HK-2 (cell line): ENCODE measurements at regions not wholly inside any gene's neighbourhood (a gene's known extent, or its start where the extent isn't known, plus 50 kb on each side); places are given as distances from the start of the nearest gene placed in this dataset.
A peak's percentile ranks its signal among the peaks of the same experiment; 100 is the strongest.
"Not testable (repeated sequence)": the region's sequence is repeated elsewhere in the genome, so short reads cannot be mapped to it uniquely, and the experiment has no call there.

Experiments used
- DNase-seq: peaks from one replicate; pipeline ENCODE4 v3.0.0-alpha.2; 2018; ENCODE audit not compliant: unreplicated experiment

DNA sequence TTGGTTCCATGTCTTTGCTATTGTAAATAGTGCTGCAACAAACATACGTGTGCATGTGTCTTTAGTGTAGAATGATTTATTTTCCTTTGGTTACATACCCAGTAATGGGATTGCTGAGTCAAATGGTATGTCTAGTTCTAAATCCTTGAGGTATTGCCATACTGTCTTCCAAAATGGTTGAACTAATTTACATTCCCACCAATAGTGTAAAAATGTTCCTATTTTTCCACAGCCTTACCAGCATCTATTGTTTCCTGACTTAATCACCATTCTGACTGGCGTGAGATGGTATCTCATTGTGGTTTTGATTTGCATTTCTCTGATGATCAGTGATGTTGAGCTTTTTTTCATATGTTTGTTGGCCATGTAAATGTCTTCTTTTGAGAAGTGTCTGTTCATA lies 226.6 kb downstream of the ETAA1 start:
- DNase-seq = not testable (repeated sequence)

DNA sequence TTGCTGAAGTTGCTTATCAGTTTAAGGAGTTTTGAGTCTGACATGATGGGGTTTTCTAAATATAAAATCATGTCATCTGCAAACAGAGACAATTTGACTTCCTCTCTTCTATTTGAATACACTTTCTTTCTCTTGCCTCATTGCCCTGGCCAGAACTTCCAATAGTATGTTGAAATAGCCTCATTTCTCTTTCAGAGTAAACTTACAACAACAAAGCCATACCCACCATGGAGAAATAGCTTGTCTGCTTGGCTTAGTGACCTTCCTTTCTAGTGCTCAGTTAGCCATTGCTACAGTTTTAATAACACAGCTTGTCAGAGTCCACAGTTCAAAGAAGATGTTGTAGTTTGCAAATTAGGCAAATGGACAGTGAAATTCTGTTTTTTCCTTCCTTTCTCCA lies 228.0 kb downstream of the ETAA1 start:
- DNase-seq = no peak

DNA sequence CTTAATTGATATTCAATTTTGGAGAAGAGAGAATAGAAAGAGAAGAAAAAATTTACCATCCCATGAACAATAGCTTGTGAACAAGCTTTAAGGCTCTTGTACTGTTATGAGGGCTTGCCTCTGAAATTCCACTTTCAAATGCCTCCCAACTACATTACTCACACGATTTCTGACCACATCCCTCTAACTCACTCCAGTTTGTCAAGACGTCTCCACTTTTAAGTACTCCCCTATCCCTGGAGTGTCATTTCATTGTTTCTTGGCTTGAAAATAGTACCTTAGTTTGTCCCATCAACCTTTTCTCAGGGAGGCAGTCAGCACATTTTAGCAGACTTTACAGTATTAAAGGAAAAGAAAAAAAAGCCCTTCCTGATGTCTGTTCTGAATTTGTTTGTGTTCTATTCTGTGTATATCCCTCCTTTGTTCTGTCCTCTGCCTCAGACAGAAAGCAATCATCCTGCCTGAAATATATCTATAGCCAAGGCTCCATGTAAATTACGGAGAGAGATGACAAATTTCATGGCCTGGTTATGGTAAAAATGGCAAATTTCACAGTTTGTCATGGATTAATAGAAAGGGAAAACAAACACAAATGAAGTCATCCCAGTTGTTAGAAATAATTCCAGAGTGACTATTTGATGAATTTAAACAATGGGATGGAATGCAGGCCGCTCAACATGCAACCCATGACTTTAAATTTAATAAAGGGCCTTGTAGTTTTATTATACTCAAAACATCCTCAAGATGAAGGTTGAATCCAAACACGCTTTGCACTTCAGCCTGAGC lies 228.8 kb downstream of the ETAA1 start:
- no peak for DNase-seq

DNA sequence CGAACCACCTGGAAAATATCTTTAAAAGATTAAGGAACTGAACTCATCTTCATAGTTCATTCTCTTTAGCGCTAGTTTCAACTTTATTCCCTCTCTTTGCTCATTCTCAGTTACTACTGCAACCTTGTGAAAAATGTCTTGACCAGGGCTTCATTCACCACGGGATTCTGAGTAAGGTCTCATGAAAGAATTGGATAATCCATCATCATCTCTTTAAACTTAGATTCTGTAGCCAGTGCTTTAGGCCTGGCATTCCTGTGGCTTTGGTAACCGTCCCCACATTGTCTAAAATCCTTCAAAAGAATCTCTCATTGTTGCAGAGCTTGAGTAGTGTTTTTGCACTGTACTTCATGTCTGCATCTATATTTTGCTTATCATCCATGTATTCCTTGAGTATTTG lies 229.5 kb downstream of the ETAA1 start:
- no peak for DNase-seq

DNA sequence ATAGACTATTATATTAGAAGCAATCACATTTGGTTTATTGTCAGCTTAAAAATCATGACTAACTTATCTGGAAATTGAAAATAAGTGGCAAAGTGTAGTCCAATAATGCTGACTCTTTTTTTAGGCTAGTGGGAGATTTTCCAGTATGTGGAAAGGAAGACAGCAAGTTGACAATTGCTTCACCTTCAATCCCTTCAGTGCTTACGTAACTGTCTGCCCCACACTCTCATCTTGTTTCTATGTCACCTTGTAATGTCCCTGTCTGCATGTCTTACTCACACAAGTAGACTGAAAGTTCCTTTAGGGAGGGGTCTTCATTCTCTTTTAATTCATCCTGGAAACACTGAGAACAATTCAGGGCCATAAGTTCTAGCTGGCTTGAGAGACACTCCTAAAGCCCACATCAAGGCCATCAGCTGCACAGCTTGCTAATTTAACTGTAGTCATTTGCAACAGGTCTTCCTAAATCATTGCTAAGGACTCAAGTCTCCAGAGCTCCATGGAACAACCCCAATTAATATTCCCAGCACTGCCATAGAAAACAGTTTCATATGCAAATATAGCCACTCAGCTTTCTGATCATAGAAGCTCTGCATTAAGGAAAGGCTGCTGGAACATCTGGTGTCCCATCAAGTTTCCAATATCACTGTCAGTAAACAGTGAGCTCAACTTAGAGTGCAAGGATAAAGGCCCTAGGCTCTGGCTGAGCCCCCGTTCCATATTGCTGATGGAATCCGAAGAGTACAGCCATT lies 230.5 kb downstream of the ETAA1 start:
- no peak for DNase-seq

DNA sequence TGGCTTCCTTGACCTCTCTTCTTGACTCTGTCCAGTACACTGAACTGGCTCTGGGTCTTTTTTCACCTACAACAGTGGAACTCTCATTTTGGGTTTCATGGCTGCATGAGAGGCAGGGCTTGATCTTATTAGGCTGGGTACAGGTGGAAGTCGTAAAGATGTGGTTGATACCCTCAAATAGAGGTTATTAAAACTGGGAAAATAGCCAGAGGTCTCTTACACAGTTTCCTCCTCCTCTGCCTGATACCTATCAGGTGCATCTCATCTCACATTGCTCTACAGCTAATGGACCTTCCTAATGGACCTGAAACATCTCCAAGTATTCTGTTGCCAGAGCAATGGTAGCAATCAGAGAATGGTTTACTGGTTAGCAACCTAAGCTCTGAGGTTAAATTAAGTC lies 231.8 kb downstream of the ETAA1 start:
- DNase-seq = no peak

DNA sequence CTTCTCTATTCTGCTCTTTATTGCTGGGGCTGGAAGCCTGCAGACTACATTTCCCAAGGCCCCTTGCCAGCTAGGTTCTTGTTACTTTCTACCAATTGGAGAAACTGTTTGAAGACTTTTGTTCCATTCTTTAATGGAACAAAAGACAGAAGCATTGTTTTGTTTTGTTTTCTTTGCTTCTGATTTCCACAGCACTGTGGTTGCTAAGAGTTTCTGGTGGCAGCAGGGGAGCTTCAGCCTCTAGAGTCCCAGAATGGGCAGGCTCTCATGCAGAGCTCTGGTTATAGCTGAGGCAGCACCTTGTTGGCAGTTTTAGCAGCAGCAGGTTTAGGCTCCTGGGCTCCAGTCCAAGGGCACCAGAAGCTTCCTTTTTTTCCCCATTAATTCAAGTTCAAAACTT lies 234.3 kb downstream of the ETAA1 start:
- DNase-seq = no peak

DNA sequence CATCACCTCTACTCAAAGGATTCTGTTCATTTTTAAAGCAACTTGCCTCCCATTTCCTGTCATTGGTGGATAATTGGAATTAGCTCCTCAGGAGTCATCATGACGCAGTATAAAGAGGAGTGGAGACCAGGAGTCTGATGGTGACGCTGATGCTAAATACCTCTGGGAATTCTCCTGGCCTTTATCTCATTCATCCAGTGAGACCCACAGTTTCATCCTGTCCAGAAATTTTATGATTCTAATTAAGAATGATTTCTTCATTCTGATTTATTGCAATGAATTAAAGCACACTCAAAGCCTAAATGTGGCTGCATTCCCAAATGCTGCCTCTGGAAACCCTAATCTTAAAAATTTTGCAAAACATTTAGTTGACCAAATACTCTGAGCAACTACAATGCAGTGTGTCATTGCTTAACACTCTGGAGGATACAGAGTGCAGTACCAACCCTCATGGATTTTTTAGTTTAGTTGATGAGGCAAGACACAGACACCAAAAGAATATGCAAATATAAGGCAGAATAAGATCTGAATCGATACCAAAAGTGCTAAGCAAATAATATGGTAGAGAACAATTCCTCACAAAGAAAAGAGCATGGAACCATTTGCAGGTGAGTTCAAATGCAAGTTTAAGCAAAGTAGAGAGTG lies 236.2 kb downstream of the ETAA1 start:
- no peak for DNase-seq

DNA sequence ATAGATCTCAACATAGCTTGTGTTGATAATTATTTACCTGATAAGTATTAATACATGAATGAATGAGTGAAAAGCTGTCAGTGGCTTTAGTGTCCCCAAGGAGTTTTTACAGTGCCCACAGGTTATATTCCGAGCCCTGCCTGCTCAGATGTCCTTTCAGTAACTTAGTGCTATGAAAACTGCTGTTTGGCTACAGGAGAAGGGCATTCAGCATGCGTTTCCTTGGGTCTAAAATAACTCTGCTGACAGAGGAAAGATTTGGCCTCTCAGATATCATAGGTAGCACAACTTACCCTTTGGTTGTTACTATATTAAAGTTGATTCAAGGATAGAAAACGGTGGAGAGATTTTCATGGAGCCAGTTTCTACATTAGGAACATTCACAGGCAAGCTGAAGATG lies 241.0 kb downstream of the ETAA1 start:
- DNase-seq = no peak

DNA sequence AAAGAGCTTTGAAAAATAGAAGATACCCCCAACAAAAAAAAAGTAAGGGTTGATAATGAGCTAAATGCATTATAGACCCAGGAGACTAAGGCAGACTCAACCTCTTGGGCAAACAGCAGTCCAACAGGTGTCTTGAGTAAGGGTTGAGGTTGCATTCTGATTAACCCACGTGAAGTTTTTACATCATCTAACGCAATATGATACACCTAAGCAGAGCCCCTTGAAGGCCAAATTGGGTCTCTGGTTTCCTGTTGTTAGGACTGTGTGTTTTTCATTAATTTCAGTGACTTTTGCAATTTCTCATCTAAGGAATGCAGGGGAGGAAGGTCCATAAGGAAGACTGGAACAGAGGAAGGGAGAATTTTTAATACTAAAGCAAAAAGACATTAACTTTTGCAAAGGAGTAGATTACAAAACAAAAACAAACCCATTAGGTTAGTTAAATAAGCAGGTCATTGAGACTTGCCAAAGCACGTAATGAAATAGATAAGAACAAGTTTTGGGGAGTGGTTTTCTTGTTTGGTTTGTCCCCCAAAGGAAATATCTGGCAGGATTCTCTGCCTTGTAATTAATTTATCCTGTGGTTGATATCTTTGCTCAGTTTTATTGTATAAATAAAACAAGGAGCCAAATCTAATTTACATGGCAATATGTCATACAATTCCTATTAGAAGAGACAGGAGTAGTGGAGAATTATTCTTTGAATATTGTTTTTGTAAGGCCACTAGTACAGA lies 244.3 kb downstream of the ETAA1 start:
- no peak for DNase-seq

DNA sequence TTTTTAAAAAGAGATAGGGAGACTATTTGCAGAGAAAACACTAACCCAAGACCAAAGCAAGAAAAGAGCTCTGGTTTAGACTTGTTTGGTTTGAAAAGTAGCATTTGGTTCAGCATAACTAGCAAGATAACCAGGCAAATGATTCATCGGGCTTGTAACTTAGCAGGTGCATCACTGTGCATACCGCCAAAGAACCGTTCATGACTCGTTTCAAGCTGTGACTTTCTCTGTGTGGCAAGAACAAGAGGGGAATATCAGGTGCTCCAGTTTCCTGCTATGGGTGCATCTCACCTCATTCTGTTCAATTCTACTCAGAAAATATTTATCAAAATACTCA lies 244.9 kb downstream of the ETAA1 start:
- DNase-seq = no peak

DNA sequence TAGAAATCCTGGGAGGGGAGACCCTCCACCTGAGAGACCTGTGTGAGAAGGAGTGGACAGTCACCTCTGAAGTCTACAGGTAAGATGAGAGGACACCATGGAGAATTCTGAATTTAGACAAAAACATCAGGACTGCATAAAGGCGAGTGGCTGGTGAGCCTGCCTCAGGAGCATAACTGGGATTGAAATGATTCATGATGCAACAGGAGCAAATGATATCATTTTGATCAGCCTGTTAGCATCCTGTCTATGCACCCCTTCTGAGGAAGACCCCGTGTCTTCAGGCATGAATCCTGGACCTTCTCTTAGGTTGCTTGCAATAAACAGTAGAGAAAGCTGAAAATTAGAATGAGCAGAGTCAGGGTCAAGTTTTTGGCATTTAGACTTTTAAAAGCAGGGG lies 245.8 kb downstream of the ETAA1 start:
- no peak for DNase-seq

DNA sequence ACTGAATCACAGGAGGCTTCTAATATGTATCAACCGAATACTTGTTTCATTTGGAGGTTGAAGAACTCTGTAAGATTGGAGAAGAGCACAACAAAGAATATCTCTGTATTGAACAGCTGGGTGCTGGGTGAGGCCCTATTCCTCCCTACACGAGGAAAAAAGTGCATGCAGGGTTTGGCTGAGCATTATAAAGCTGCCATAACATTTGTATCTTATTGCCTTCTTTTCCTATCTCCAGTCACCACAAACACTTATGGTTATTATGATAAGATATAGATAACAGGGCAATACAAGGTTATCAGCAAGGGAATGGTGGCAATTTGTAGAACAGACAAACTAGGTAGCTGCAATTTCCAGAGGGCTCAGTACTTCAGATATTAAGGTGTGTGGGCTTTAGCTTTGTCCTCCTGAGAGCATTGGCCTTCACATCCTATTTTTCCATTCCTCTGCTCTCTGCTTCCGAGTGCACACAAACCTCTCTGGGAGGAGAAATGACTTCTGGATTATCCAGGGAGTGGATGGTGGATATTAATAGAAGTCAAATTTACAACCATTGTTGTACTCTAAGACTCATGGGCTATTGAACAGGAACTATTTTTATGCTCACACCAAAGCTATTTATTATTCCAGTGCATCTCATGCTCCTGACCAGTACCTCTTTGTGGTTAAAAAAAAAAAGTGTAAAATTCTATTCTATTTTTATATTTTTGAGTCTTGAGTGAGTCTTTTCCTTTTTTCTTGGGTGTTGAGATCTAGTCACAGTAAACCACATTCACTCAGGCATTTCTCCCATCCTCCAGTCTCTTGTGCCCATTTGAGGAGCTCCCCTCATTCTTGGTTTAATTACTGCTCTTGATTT lies 248.4 kb downstream of the ETAA1 start:
- DNase-seq = no peak

DNA sequence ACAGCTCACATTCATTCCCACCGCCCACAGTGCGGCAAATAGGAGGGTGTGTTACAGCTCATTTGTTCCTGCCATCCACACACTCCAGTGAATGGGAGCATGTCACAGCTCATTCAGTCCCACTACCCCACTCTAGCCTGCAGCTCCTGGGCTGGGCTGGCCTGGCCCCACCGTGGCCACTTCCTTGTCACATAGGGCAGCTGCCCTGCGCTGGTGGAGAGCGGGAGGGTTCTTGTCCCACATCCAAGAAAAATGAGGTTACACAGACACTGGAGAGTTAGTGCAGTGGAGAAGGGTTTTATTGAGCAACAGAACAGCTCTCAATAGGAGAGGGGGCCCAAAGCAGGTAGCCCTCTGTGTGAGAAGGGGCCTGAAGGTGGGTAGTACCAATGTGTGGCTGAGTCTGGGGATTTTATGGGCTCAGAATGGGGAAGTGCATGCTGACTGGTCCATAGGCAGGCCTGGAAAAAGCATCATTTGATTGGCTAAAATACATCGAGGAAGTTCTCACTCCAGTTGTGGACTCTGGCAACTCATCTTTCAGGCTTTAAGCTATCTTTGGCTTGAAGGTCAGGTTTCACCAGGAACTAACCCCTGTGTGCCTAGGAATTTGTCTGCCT lies 249.7 kb downstream of the ETAA1 start:
- no peak for DNase-seq

DNA sequence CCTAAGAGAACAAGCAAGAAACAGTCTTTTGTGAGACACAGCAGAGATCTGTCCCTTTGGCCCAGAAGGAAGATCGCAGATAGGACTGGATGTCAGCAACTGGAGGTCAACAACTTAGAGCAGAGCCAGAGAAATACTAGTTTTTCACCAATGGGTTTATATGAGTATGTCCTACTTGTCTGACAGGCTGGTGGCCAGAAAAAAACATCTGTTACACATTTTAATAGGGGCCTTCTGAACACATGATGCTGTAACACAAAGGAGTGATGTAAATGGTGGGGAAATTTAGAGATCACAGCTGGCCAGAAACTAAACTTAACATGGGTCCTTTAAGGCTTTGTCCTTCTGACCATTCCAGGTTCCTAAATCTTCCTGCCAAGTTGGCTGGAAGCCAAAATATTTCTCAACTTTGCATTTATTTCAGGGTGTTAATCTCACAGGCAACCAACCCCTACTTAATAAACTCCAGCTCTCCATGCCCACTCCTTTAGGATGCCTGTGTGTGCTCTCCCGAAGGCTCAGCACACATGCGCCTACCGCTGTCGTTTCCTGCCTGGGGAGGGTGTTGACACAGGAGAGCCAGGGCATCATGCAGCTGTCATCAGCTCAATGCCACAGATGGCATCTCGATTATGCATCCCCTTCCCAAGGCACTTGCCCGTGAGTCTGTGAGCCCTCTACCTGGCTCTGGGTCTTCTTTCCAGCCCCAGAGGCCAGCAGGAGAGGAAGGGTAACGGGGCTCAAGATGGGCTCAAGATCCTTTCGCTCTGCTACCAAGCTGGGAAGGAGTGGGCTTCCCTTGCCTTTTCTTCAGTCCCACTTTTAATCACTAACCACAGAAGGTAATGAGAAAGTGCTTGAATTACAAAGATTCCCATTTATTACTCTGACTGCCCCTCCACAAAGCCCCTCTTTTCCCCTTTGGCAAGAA lies 252.5 kb downstream of the ETAA1 start:
- DNase-seq = no peak

DNA sequence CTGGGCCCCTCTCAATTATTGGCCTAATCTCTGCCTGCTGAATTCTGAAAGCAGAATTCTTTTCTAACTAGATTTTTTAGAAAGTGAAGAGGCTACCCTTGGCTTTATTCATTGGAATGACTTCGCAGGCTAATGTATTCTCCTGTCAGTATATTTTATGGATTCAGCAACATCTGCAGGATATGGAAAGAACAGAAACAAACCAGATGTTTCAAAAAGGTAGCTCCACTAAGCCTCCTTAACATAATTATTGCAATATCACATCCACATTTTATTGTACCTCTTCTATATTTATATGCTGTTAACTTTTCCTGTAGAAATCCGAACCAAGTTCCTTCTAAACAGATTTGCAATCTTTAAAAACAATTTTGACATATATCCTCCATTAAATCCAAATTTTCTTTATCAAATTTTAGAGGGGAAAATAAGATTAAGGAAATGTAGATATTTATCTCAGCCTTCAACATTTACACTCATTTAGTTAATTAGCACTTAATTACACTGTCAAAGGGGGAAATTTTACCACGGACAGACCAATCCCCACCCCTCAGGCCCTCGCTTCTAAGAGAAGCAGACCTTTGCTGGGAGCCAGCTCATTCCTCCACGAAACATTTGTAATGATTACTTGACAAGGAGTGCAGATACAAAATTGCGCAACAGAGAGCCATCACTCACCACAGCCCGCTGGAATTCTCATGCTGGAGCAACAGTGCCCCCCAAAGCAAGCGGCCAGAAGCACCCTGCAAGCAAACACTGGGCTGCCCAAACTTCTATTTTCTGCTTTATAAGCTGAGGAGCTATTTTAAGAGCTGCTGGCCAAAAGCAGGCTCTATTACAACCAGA lies 253.4 kb downstream of the ETAA1 start:
- peak; percentile 81 for DNase-seq

DNA sequence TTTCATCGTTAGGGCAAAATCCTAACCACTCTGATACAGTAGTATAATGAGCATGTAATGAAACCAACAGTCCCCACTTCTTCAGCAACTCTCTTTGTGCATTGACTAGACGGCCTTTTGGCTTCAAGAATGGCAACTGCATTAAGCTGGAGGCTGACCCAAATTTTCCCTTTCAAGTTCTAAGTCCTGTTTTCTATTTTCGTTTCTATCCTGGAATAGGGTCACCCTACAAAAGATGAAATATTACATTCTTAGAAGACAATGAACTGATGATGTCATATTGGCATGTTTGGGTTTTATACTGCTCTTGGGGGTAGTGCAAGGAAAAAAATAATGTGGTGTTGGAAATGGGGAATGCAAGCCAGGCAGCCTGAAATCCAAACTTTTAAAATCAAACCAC lies 254.4 kb downstream of the ETAA1 start:
- DNase-seq = no peak

DNA sequence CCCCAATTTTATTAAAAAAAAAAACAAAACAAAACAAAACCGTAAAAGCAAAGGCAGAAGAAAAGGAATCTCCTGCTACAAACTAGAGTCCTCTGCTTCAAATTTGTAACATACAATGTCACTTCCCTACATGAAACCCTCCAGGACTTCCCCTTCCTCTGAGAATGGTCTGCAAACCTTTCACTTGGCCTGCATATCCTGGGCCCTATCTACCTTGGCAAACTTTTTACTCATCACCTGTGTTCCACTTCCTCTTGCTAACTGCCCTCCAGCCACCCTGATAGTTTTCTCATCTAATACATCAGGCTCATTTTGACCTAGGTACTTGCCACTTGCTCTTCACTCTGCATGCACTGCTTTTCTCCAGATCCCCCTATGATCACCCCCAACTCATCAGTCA lies 255.5 kb downstream of the ETAA1 start:
- DNase-seq = no peak

DNA sequence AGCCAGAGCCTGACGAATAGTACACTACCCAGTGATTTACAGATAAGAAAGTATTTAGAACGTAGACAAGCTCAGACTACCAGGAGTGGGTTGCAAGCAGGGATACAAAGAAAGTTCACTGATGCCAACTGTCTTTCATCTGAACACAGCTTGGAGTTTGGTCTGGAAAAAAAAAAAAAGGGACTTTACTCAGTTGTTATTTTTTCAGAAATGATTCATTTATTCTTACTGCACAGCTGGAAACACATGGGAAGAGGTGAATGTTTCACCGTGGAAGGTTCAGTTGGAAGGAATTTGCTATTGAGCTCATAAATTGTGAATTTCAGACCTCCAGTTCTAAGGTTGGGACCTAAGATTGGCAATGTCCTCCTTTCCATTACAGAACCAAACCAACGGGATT lies 259.7 kb downstream of the ETAA1 start:
- DNase-seq = no peak
